Coronary artery (tissue), 2 donors: ENCODE measurements at regions not wholly inside any gene's neighbourhood (a gene's known extent, or its start where the extent isn't known, plus 50 kb on each side); places are given as distances from the start of the nearest gene placed in this dataset.

ENCODE experiments used
- DNase-seq: peaks from one replicate; pipeline ENCODE4 v3.0.0-alpha.2; 2017; ENCODE audit warnings: low spot score
- H3K27ac ChIP-seq, 2 donors: fragments of 200-600 bp; sonication (generic); one replicate each; pipeline ENCODE4 v1.5.1; 2016 to 2019
- H3K4me3 ChIP-seq: fragments of 200-600 bp; sonication (generic); 2 replicates; pipeline ENCODE4 v1.5.1; 2016; ENCODE audit warnings: mild to moderate bottlenecking, moderate library complexity
- CTCF ChIP-seq: fragments of 200-600 bp; sonication (generic); IDR thresholded peaks from one replicate; pipeline ENCODE4 v1.5.1; 2019; ENCODE audit warnings: antibody characterized with exemption

GRCh38 chr11:112606656-112607055, 346.0 kb upstream of the PLET1 start:
- no peak overlapping the region for H3K4me3 ChIP-seq
- no peak for TF ChIP-seq CTCF
- DNase-seq = no peak
- H3K27ac ChIP-seq = no peak overlapping the region

GRCh38 chr11:112608509-112608908, 347.8 kb upstream of the PLET1 start:
- no peak overlapping the region for H3K4me3 ChIP-seq
- TF ChIP-seq CTCF = no peak
- DNase-seq = no peak
- H3K27ac ChIP-seq = no peak overlapping the region

GRCh38 chr11:112610494-112610893, 349.8 kb upstream of the PLET1 start:
- TF ChIP-seq CTCF = no peak
- no peak for DNase-seq
- Histone ChIP-seq H3K27ac (no peak overlapping the region), H3K4me3 (no peak overlapping the region)

GRCh38 chr11:112610996-112611750, 350.0 kb upstream of the NCAM1 start:
- DNase-seq = no peak
- no peak for TF ChIP-seq CTCF
- Histone ChIP-seq H3K4me3 (no peak overlapping the region), H3K27ac (no peak overlapping the region)

GRCh38 chr11:112611771-112612170, 349.4 kb upstream of the NCAM1 start:
- no peak overlapping the region for H3K27ac ChIP-seq
- DNase-seq = no peak
- no peak for TF ChIP-seq CTCF
- no peak overlapping the region for H3K4me3 ChIP-seq

GRCh38 chr11:112612250-112612849, 348.9 kb upstream of the NCAM1 start:
- Histone ChIP-seq H3K4me3 (no peak overlapping the region), H3K27ac (no peak overlapping the region)
- no peak for DNase-seq
- no peak for TF ChIP-seq CTCF
